Fibroblast of villous mesenchyme (primary cell): ENCODE measurements at regions not wholly inside any gene's neighbourhood (a gene's known extent, or its start where the extent isn't known, plus 50 kb on each side); places are given as distances from the start of the nearest gene placed in this dataset.
"Not testable (repeated sequence)": the region's sequence is repeated elsewhere in the genome, so short reads cannot be mapped to it uniquely, and the experiment has no call there.

Source experiments
- DNase-seq: peaks from one replicate; pipeline ENCODE4 v3.0.0-alpha.2; 2010; ENCODE audit warnings: low read depth
- H3K4me3 ChIP-seq: 2 replicates; pipeline ENCODE4 v1.5.1; 2011; ENCODE audit warnings: low read depth, mild to moderate bottlenecking, low read length
- TF ChIP-seq, protein P1 (sequence below): IDR thresholded peaks from 2 replicates; pipeline ENCODE4 v1.5.1; 2012; ENCODE audit warnings: low read depth, mild to moderate bottlenecking, low read length; ENCODE audit not compliant: insufficient read depth

DNA sequence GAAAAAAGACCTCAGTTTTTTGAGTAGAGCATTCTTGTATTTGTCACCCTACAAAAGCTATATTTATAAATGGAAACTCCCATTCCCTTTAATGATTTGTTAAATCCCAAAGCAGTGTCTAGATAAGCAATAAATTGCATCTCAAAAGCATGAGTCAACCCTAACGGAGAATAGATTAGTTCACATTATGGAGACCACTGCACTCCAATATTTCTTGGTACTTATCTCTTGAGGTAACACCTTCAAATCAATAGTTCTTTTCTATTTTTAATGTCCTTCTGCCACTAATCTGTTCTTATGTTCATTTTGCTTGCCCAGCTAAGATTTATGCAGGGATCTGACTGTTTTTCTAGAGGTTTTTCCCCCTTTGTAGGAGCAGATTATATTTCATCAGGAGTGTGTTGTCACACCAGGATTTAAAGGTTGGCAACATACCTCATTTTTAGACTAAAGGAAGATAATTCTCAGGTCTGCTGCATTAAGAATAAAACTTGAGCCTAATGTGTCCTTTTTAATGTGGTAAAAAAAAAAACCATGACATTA, 91.4 kb upstream of the ADGRG2 start:
- TF ChIP-seq, protein P1, sequence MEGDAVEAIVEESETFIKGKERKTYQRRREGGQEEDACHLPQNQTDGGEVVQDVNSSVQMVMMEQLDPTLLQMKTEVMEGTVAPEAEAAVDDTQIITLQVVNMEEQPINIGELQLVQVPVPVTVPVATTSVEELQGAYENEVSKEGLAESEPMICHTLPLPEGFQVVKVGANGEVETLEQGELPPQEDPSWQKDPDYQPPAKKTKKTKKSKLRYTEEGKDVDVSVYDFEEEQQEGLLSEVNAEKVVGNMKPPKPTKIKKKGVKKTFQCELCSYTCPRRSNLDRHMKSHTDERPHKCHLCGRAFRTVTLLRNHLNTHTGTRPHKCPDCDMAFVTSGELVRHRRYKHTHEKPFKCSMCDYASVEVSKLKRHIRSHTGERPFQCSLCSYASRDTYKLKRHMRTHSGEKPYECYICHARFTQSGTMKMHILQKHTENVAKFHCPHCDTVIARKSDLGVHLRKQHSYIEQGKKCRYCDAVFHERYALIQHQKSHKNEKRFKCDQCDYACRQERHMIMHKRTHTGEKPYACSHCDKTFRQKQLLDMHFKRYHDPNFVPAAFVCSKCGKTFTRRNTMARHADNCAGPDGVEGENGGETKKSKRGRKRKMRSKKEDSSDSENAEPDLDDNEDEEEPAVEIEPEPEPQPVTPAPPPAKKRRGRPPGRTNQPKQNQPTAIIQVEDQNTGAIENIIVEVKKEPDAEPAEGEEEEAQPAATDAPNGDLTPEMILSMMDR, result no peak
- DNase-seq, result no peak
- H3K4me3 ChIP-seq, result no peak overlapping the region

GRCh38 chrX:19214311-19214710, 92.0 kb upstream of the ADGRG2 start:
- H3K4me3 ChIP-seq, result no peak overlapping the region
- DNase-seq, result no peak

DNA sequence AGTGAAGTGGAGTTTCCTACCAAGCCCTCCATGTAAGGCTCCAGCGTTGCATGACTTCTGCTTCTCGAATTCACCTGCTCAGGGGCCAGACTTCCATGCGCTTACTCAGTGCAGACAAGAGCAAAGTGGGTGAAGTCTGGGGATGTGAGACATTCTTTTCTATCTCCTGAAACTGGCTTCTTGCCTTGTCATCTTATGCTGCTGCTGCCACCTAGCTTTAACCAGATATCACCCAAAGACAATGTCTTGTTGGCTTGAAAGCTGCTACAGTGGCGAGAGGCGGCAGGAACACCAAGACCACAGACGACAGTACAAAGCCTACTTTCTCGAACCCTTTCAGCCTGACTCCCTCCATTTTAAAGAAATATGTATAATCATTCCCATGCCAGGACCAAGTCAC, 103.6 kb upstream of the ADGRG2 start:
- TF ChIP-seq, protein P1, result no peak
- no peak for DNase-seq

More at GRCh38 chrX:19214311-19214710, 92.0 kb upstream of the ADGRG2 start:
- TF ChIP-seq, protein P1, result no peak

DNA sequence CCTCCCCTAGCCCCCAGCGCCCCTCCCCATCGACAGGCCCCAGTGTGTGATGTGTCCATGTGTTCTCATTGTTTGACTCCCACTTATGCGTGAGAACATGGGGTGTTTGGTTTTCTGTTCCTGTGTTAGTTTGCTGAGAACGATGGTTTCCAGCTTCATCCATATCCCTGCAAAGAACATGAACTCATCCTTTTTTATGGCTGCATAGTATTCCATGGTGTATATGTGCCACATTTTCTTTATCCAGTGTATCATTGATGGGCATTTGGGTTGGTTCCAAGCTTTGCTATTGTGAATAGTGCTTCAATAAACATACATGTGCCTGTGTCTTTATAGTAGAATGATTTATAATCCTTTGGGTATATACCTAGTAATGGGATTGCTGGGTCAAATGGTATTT, 107.6 kb upstream of the ADGRG2 start:
- not testable (repeated sequence) for H3K4me3 ChIP-seq, DNase-seq

More for the DNA sequence above, 103.6 kb upstream of the ADGRG2 start:
- no peak overlapping the region for H3K4me3 ChIP-seq

DNA sequence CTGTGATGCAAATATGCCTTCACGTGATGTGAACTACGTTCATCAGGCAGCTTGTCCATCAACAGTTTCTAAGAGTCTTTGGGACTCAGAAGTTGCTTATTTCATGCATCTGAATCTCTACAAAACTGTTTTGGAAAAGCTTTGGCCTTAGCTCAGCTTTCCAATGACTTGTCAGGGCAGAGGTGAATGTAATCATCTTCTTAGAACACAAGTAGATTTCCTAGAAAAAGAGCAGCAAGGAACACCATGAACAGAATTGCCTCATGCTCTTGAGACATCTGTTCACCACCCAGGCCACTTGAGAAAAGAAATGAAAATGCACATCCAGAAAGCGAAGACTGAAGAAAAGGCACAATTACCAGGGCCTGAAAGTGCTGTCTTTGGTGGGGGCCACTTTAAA, 105.8 kb upstream of the PDHA1 start:
- TF ChIP-seq, protein P1, result no peak
- DNase-seq, result peak; percentile 2
- H3K4me3 ChIP-seq, result no peak overlapping the region

DNA sequence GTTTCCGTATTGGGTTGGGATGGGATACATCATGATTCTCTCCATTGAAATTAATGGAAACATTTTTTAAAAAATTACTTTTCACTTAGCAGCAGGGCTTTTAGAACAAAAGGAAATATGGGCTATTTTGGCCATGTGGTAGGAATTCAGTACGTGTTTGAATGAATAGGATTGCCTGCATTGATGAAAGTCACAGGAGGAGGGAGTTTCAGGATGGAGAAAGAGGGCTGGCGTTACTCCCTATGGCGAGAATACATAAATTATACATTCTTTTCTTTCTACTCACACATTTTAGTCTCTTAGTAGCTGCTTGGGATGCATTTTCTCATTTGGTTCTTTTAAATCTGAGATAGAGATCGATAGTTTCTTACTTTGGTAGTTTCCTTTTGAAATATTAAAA, 100.3 kb upstream of the PDHA1 start:
- no peak for DNase-seq
- no peak overlapping the region for H3K4me3 ChIP-seq
- TF ChIP-seq, protein P1, result no peak

- not testable (repeated sequence) for H3K4me3 ChIP-seq, DNase-seq
Measured at GRCh38 chrX:19244921-19245320, 98.8 kb upstream of the PDHA1 start.

GRCh38 chrX:19245711-19246269, 97.9 kb upstream of the PDHA1 start:
- TF ChIP-seq, protein P1, result no peak

More at GRCh38 chrX:19245711-19246269, 97.9 kb upstream of the PDHA1 start:
- no peak for DNase-seq
- H3K4me3 ChIP-seq, result no peak overlapping the region
